Progenitor cell of endocrine pancreas (in vitro differentiated cells): ENCODE measurements at regions not wholly inside any gene's neighbourhood (a gene's known extent, or its start where the extent isn't known, plus 50 kb on each side); places are given as distances from the start of the nearest gene placed in this dataset.

Experiments used
- DNase-seq: peaks from one replicate; pipeline ENCODE4 v3.0.0; 2021; ENCODE audit warnings: low spot score; ENCODE audit not compliant: unreplicated experiment
- H3K27ac Mint-ChIP-seq: 2 replicates; pipeline ENCODE4 v1.8.0; 2021; ENCODE audit warnings: mild to moderate bottlenecking, moderate library complexity, mixed read lengths
- H3K27me3 Mint-ChIP-seq: 2 replicates; pipeline ENCODE4 v1.8.0; 2021; ENCODE audit warnings: mixed read lengths
- H3K36me3 Mint-ChIP-seq: 2 replicates; pipeline ENCODE4 v1.8.0; 2022; ENCODE audit warnings: mixed read lengths; ENCODE audit not compliant: insufficient read depth
- H3K4me1 Mint-ChIP-seq: 2 replicates; pipeline ENCODE4 v1.8.0; 2021; ENCODE audit warnings: low read depth, mixed read lengths
- H3K4me3 Mint-ChIP-seq: 2 replicates; pipeline ENCODE4 v1.8.0; 2021; ENCODE audit warnings: low read depth, mild to moderate bottlenecking, moderate library complexity, mixed read lengths
- H3K9me3 Mint-ChIP-seq: 2 replicates; pipeline ENCODE4 v1.8.0; 2021; ENCODE audit warnings: low read depth, mixed read lengths
- TF ChIP-seq, protein P1 (sequence below): fragments of 200-600 bp; sonication (generic); IDR thresholded peaks from one replicate; pipeline ENCODE4 v1.5.0; 2021; ENCODE audit warnings: antibody characterized with exemption, mild to moderate bottlenecking; ENCODE audit not compliant: unreplicated experiment

DNA sequence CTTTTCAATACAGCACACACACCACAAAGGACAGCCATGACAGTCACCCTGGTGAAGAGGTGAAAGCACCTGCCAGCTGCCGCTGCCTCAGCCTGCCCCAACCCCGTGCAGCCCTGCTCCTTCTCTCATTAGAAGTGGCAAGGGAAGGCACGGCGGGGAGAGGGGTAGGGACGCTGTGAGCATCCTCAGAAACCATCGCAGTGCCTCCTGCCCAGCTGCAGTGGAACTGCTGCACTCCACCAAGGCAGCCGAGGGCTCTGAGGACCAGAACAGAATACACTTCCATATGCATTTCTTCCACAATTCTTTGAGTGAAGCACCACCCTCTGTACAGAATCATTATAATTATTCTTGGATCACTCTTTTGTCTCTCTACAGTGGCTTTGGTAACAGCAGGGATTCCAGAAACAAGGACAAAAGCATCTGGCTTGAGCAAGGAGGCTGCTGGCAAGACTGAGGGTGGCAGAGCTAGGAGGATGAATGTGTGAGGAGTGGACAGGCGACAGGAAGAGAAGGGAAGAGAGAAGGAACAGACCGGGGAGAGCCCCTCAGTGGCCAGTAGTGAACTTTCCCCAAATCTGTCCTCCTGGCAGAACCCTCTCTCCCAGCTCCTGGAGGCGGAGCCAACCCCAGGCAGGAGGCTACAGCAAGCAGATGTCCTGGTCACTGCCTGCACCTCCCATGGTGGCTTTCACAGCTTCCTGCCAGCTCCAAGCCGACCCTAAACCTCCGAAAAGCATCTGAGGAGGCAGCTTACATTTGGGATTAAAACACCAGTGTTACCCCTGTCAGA, 73.2 kb downstream of the MTNR1A start:
- H3K4me1 Mint-ChIP-seq, result peaks cover 1% of the 10 kb centered on the region
- H3K36me3 Mint-ChIP-seq, result no peaks in the 10 kb centered on the region
- H3K27ac Mint-ChIP-seq, result no peak overlapping the region
- no peak overlapping the region for H3K4me3 Mint-ChIP-seq
- H3K27me3 Mint-ChIP-seq, result no peaks in the 10 kb centered on the region
- DNase-seq, result no peak
- TF ChIP-seq, protein P1, sequence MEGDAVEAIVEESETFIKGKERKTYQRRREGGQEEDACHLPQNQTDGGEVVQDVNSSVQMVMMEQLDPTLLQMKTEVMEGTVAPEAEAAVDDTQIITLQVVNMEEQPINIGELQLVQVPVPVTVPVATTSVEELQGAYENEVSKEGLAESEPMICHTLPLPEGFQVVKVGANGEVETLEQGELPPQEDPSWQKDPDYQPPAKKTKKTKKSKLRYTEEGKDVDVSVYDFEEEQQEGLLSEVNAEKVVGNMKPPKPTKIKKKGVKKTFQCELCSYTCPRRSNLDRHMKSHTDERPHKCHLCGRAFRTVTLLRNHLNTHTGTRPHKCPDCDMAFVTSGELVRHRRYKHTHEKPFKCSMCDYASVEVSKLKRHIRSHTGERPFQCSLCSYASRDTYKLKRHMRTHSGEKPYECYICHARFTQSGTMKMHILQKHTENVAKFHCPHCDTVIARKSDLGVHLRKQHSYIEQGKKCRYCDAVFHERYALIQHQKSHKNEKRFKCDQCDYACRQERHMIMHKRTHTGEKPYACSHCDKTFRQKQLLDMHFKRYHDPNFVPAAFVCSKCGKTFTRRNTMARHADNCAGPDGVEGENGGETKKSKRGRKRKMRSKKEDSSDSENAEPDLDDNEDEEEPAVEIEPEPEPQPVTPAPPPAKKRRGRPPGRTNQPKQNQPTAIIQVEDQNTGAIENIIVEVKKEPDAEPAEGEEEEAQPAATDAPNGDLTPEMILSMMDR, result no peak
- H3K9me3 Mint-ChIP-seq, result no peaks in the 10 kb centered on the region

DNA sequence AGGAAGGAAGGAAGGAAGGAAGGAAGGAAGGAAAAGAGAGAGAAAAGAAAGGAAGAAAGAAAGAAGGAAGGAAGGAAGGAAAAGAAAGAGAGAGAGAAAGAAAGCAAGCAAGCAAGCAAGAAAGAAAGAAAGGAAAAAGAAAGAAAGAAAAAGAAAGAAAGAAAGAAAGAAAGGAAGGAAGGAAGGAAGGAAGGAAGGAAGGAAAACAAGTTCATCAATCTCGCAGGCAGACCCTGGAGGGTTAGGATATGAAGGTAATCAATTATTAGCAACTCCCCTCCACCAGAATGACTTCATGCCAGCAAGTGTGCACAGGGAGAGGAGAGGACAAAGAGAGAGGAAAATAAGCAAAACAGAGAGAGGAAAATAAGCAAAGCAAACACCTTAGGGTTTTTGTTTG, 80.2 kb downstream of the MTNR1A start:
- TF ChIP-seq, protein P1, result no peak
- peaks cover 15% of the 10 kb centered on the region for H3K4me1 Mint-ChIP-seq

DNA sequence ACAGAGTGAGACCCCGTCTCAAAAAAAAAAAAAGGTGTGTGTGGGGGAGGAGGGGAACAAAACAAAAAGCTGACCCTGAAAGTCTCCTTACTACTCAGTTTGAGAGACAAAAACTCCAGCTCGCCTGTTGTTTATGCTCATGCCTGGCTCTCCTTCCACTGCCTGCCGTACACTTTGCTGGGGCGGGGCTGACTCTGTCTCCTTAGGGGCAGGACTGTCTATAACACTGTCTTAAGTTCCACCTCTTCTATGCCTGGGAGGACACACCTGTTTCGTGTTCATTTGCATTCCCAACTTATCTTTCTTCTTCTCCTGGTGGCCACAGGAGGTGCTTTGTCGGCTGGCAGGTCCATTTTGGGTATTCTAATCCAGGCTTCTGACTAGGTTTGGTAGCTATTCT, 81.4 kb downstream of the MTNR1A start:
- no peak overlapping the region for H3K4me3 Mint-ChIP-seq
- peaks cover 15% of the 10 kb centered on the region for H3K4me1 Mint-ChIP-seq
- TF ChIP-seq, protein P1, result no peak
- no peaks in the 10 kb centered on the region for H3K27me3 Mint-ChIP-seq
- H3K9me3 Mint-ChIP-seq, result no peaks in the 10 kb centered on the region
- no peaks in the 10 kb centered on the region for H3K36me3 Mint-ChIP-seq
- no peak for DNase-seq
- H3K27ac Mint-ChIP-seq, result peak overlapping the region; percentile 52

More for the DNA sequence above, 80.2 kb downstream of the MTNR1A start:
- H3K36me3 Mint-ChIP-seq, result no peaks in the 10 kb centered on the region
- no peak overlapping the region for H3K27ac Mint-ChIP-seq
- H3K4me3 Mint-ChIP-seq, result no peak overlapping the region
- no peak for DNase-seq
- no peaks in the 10 kb centered on the region for H3K9me3 Mint-ChIP-seq
- no peaks in the 10 kb centered on the region for H3K27me3 Mint-ChIP-seq

DNA sequence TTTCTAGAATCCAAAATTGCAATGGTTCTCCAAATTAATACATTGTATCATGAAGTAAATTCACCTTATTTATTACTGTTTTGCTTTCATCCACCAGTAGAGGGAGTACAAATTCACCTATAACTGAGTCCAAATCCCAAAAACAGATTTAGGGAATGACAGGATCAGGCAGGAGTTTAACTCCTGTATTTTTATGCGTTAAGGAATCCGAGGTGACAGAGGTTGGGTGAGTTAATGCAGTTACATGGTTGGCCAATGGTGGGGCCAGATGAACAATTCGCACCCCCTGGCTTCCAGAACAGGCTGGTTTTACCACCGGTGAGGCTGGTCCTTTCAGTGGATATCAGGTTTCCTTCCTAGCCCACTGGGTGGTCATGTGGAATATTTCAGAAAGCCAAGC, 82.4 kb downstream of the MTNR1A start:
- no peak for DNase-seq
- H3K9me3 Mint-ChIP-seq, result no peaks in the 10 kb centered on the region
- no peak overlapping the region for H3K4me3 Mint-ChIP-seq
- H3K4me1 Mint-ChIP-seq, result peaks cover 15% of the 10 kb centered on the region
- TF ChIP-seq, protein P1, result peak; percentile 72
- no peak overlapping the region for H3K27ac Mint-ChIP-seq
- H3K36me3 Mint-ChIP-seq, result no peaks in the 10 kb centered on the region
- no peaks in the 10 kb centered on the region for H3K27me3 Mint-ChIP-seq

DNA sequence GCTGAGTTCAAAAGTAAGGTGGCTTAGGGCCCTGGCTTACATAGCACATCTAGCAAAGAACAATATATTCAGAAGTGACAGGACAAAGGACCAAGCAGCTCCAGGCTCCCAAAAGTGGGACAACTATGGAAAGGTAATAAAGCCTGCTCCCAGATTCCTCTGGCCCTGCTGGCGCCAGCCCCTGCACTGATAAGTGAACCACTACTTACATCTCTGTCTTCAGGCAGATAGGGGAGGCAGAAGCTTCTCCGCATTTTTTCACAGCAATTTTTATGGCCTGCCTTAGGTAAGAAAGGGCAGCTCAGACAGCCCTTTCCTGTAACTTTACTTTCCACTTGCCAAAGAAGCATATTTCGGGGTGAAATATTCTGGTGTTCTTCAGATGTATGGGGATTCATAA, 83.9 kb downstream of the MTNR1A start:
- DNase-seq, result no peak
- Mint-ChIP-seq H3K4me3 (no peak overlapping the region), H3K27ac (peak overlapping the region; percentile 56), H3K36me3 (no peaks in the 10 kb centered on the region), H3K27me3 (no peaks in the 10 kb centered on the region), H3K4me1 (peaks cover 15% of the 10 kb centered on the region), H3K9me3 (no peaks in the 10 kb centered on the region)
- TF ChIP-seq, protein P1, result no peak
